ENCODE measurements at regions not wholly inside any gene's neighbourhood (a gene's known extent, or its start where the extent isn't known, plus 50 kb on each side); places are given as distances from the start of the nearest gene placed in this dataset.

GRCh38 chr16:73124665-73125375, 76.9 kb upstream of the ZFHX3 start:
- intact Hi-C loops (cut with micrococcal nuclease; ENCODE audit: unreplicated experiment) (no loop called here), in situ Hi-C loops (cut with HindIII; ENCODE audit: low pct_unique_long_range_greater_than_20kb, low sequenced_read_pairs) (no loop called here)
- no peak overlapping the region for H3K4me3 ChIP-seq (ENCODE audit: low read depth in 2 of 2, low read length in 2 of 2)
- H3K27ac ChIP-seq (ENCODE audit: low read length), result no peak overlapping the region
- ChIA-PET POLR2A (no interaction called here), CTCF (no interaction called here)
- ATAC-seq (no peak), DNase-seq (ENCODE audit: low read depth, low spot score) (no peak)
- H3K36me3 ChIP-seq (ENCODE audit: control insufficient read depth, insufficient read depth, low read length), result no peaks in the 10 kb centered on the region
- H3K4me1 ChIP-seq (ENCODE audit: control insufficient read depth, insufficient read depth, low read length), result no peaks in the 10 kb centered on the region
- no peaks in the 10 kb centered on the region for H3K9me3 ChIP-seq (ENCODE audit: control insufficient read depth, insufficient read depth, low read depth, low read length)
- H3K27me3 ChIP-seq (ENCODE audit: control insufficient read depth, insufficient read depth, low read length), result no peaks in the 10 kb centered on the region
- TF ChIP-seq POLR2AphosphoS5 (IDR thresholded peaks at IDR 0.05; ENCODE audit: low read depth, low read length) (no peak), CTCF (IDR thresholded peaks at IDR 0.05) (no peak)
- BruUV-seq (replicated peaks), result no TSS peak

- no peaks in the 10 kb centered on the region for H3K9me3 ChIP-seq (ENCODE audit: control insufficient read depth, insufficient read depth, low read depth, low read length)
- H3K27me3 ChIP-seq (ENCODE audit: control insufficient read depth, insufficient read depth, low read length), result no peaks in the 10 kb centered on the region
- no peak overlapping the region for H3K4me3 ChIP-seq (ENCODE audit: low read depth in 2 of 2, low read length in 2 of 2)
- DNase-seq (ENCODE audit: low read depth, low spot score) (no peak), ATAC-seq (no peak)
- in situ Hi-C loops (cut with HindIII; ENCODE audit: low pct_unique_long_range_greater_than_20kb, low sequenced_read_pairs) (no loop called here), intact Hi-C loops (cut with micrococcal nuclease; ENCODE audit: unreplicated experiment) (no loop called here)
- no peak for TF ChIP-seq REST (IDR thresholded peaks at IDR 0.05; ENCODE audit: insufficient read depth in 1 of 2, low read depth in 2 of 2, low read length in 1 of 2)
- no peak for TF ChIP-seq POLR2AphosphoS5 (IDR thresholded peaks at IDR 0.05; ENCODE audit: low read depth, low read length)
- TF ChIP-seq TCF7L2 (IDR thresholded peaks at IDR 0.05; ENCODE audit: low read depth, low read length), result no peak
- TF ChIP-seq CTCF (IDR thresholded peaks at IDR 0.05), result no peak
- TF ChIP-seq SIN3A (IDR thresholded peaks at IDR 0.05; ENCODE audit: borderline replicate concordance, insufficient read depth, low read depth, low read length), result no peak
- CTCF ChIA-PET, result no interaction called here
- H3K4me1 ChIP-seq (ENCODE audit: control insufficient read depth, insufficient read depth, low read length), result no peaks in the 10 kb centered on the region
- no TSS peak for BruUV-seq (replicated peaks)
- POLR2A ChIA-PET, result no interaction called here
- no peak overlapping the region for H3K27ac ChIP-seq (ENCODE audit: low read length)
- no peaks in the 10 kb centered on the region for H3K36me3 ChIP-seq (ENCODE audit: control insufficient read depth, insufficient read depth, low read length)
Observed at GRCh38 chr16:73124097-73124652, 76.2 kb upstream of the ZFHX3 start.

Data from Panc1 (cell line).